ENCODE measurements at regions not wholly inside any gene's neighbourhood (a gene's known extent, or its start where the extent isn't known, plus 50 kb on each side); places are given as distances from the start of the nearest gene placed in this dataset.

- H3K9ac ChIP-seq (ENCODE audit: low read depth in 1 of 2, low read length in 2 of 2) = no peak overlapping the region
- no peak overlapping the region for H3K4me3 ChIP-seq (ENCODE audit: low read depth in 1 of 3, low read length in 3 of 3)
- TF ChIP-seq TAF1 (conservative IDR thresholded peaks at IDR 0.05) (no peak), ZBTB33 (IDR thresholded peaks at IDR 0.05) (no peak), HNF4G (IDR thresholded peaks at IDR 0.05) (no peak), MAX (IDR thresholded peaks at IDR 0.05) (no peak), SP1 (IDR thresholded peaks at IDR 0.05) (no peak), GABPA (IDR thresholded peaks at IDR 0.05 in 1 of 2, conservative IDR thresholded peaks at IDR 0.05 in 1 of 2) (no peak), FOXA2 (IDR thresholded peaks at IDR 0.05) (no peak), NR2F2 (IDR thresholded peaks at IDR 0.05) (no peak), RXRA (IDR thresholded peaks at IDR 0.05) (no peak), EGR1 (IDR thresholded peaks at IDR 0.05; ENCODE audit: low read depth in 2 of 2) (no peak), JUND (IDR thresholded peaks at IDR 0.05) (no peak), YY1 (IDR thresholded peaks at IDR 0.05) (no peak), ATF3 (IDR thresholded peaks at IDR 0.05) (no peak), RAD21 (IDR thresholded peaks at IDR 0.05) (no peak), REST (IDR thresholded peaks at IDR 0.05) (no peak), HNF4A (conservative IDR thresholded peaks at IDR 0.05) (no peak), FOXA1 (IDR thresholded peaks at IDR 0.05) (no peak)
- no peaks in the 10 kb centered on the region for H3K27me3 ChIP-seq (ENCODE audit: control insufficient read depth in 4 of 4, insufficient read depth in 4 of 4, low read length in 3 of 4)
- 93% methylated on average over 3 of the region's 3 CpGs for WGBS
- no peaks in the 10 kb centered on the region for H3K36me3 ChIP-seq (ENCODE audit: control insufficient read depth in 4 of 4, insufficient read depth in 3 of 4, low read depth in 1 of 4, low read length in 3 of 4)
- no peaks in the 10 kb centered on the region for H3K4me1 ChIP-seq (ENCODE audit: control insufficient read depth in 4 of 4, insufficient read depth in 4 of 4, low read length in 3 of 4)
- no peaks in the 10 kb centered on the region for H3K9me3 ChIP-seq (ENCODE audit: control insufficient read depth in 4 of 4, low read length in 3 of 4)
- no peak for DNase-seq (ENCODE audit: low spot score)
- no peak overlapping the region for H3K27ac ChIP-seq (ENCODE audit: low read depth in 1 of 2, low read length in 2 of 2)
Measured at GRCh38 chr2:239668651-239669050, 267.8 kb upstream of the HDAC4 start.

- no peak for TF ChIP-seq RAD21 (IDR thresholded peaks at IDR 0.05)
- no peak for TF ChIP-seq NR2F2 (IDR thresholded peaks at IDR 0.05)
- no peak for TF ChIP-seq RXRA (IDR thresholded peaks at IDR 0.05)
- TF ChIP-seq EGR1 (IDR thresholded peaks at IDR 0.05; ENCODE audit: low read depth in 2 of 2) = no peak
- no peak for TF ChIP-seq MAX (IDR thresholded peaks at IDR 0.05)
- TF ChIP-seq SP1 (IDR thresholded peaks at IDR 0.05) = no peak
- no peak for TF ChIP-seq HNF4G (IDR thresholded peaks at IDR 0.05)
- TF ChIP-seq FOXA2 (IDR thresholded peaks at IDR 0.05) = no peak
- no peak for TF ChIP-seq YY1 (IDR thresholded peaks at IDR 0.05)
- TF ChIP-seq TAF1 (conservative IDR thresholded peaks at IDR 0.05) = no peak
- TF ChIP-seq REST (IDR thresholded peaks at IDR 0.05) = no peak
- TF ChIP-seq GABPA (IDR thresholded peaks at IDR 0.05 in 1 of 2, conservative IDR thresholded peaks at IDR 0.05 in 1 of 2) = no peak
- TF ChIP-seq FOXA1 (IDR thresholded peaks at IDR 0.05) = no peak
- no peak for TF ChIP-seq ATF3 (IDR thresholded peaks at IDR 0.05)
- TF ChIP-seq CTCF (IDR thresholded peaks at IDR 0.05; ENCODE audit: low read depth, low read length, missing input control) = no peak
- Histone ChIP-seq H3K9me3 (ENCODE audit: control insufficient read depth in 4 of 4, low read length in 3 of 4) (no peaks in the 10 kb centered on the region), H3K9ac (ENCODE audit: low read depth in 1 of 2, low read length in 2 of 2) (no peak overlapping the region), H3K36me3 (ENCODE audit: control insufficient read depth in 4 of 4, insufficient read depth in 3 of 4, low read depth in 1 of 4, low read length in 3 of 4) (no peaks in the 10 kb centered on the region), H3K27ac (ENCODE audit: low read depth in 1 of 2, low read length in 2 of 2) (no peak overlapping the region), H3K4me1 (ENCODE audit: control insufficient read depth in 4 of 4, insufficient read depth in 4 of 4, low read length in 3 of 4) (no peaks in the 10 kb centered on the region), H3K27me3 (ENCODE audit: control insufficient read depth in 4 of 4, insufficient read depth in 4 of 4, low read length in 3 of 4) (no peaks in the 10 kb centered on the region), H3K4me3 (ENCODE audit: low read depth in 1 of 3, low read length in 3 of 3) (no peak overlapping the region)
- WGBS = 75% methylated on average over 8 of the region's 8 CpGs
- DNase-seq (ENCODE audit: low spot score) = no peak
Measured at GRCh38 chr2:239668042-239668441, 267.2 kb upstream of the HDAC4 start.

Measured in liver (tissue), 8 donors.